HG03135 (cell line): ENCODE measurements at regions not wholly inside any gene's neighbourhood (a gene's known extent, or its start where the extent isn't known, plus 50 kb on each side); places are given as distances from the start of the nearest gene placed in this dataset.

Experiments used
- ATAC-seq: cut with Tn5 transposase; IDR thresholded peaks from one replicate; pipeline ENCODE4 v1.9.1; 2021; ENCODE audit warnings: mild to moderate bottlenecking, moderate library complexity; ENCODE audit not compliant: unreplicated experiment

DNA sequence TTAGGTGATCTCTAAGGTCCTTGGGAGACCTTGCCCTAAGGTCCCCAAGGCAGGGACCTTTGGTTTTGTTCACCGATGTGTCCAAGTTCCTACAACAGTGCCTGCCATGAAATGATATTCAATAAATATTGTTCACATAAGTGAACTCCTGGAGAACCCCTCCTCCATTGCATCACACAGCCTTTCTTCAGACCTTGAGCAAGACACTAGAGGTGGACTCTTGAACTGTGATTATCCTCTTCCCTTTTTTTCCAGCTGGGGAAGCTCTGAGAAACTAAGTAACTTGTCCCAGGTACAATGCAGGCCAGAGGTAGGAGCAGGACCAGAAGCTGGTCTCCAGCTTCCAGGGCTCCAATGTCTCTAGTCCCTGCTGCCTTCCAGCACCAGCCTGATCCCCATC is 76.6 kb upstream of the LMO1 start:
- ATAC-seq = no peak

GRCh38 chr11:8339592-8340022 is 75.9 kb upstream of the LMO1 start:
- no peak for ATAC-seq

- ATAC-seq = no peak
Observed at GRCh38 chr11:8338138-8338537, 74.5 kb upstream of the LMO1 start.

GRCh38 chr11:8337130-8337795 is 73.6 kb upstream of the LMO1 start:
- no peak for ATAC-seq

GRCh38 chr11:8336356-8337129 is 72.9 kb upstream of the LMO1 start:
- no peak for ATAC-seq

- no peak for ATAC-seq
Observed at GRCh38 chr11:8335683-8336082, 72.0 kb upstream of the LMO1 start.

GRCh38 chr11:8335186-8335585 is 71.5 kb upstream of the LMO1 start:
- ATAC-seq = no peak

GRCh38 chr11:8333811-8334401 is 70.2 kb upstream of the LMO1 start:
- ATAC-seq = no peak

DNA sequence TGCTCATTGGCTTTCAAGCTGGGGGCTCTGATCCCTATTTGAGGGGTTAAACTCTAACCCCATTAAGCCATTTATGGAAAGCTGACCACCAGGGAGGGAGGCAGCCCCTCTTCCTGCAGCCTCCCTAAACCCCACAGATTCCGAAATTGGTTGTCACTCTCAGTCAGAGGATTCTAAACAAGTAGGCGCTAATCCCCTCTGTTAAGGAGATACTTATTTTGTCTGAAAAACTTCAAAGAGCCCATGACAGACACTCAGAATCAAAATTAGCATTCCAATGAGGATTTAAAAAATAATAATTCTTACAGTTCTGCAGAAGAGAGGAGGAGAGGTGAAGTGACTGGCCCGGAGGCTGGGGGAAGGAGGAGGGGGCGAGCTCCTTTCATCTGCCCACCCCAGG is 69.7 kb upstream of the LMO1 start:
- no peak for ATAC-seq

DNA sequence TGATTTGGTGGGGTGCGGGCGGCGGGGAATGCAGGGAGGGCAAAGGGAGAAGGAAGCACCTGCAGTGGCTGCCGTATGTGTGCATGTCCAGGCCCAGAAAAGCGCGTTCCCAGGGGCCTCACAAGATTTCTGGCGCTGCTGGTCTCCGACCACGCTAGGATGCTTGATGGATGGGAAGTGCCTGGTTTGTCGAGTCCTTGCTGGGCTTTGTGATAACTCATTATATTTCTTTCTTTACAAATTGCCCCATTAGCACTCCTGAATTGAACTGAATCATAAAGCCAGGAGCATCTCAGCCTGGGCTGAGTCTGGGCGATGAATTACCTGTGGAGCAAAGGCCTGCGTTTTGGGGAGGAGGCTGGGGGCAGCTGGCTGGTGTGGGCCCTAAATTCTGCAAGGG is 69.2 kb upstream of the LMO1 start:
- ATAC-seq = no peak

DNA sequence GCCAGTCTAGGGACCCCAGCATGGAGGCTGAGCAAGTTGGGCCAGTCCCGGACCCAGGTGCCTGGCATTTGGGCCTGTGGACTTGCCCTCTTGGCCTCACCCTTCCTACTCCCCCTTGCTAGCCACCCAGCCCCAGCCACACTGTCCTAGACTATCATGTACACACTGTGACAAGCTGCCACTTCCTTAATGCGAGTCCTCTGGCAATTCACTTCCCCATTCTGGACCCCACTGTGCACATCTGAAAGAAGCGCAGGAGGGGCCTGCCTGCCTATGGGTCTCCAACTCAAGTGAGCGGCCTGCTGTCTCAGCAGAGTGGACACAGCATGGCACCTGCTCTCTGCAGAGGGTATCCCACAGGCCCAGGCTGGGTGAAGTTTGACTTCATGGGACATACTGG is 68.5 kb upstream of the LMO1 start:
- no peak for ATAC-seq

DNA sequence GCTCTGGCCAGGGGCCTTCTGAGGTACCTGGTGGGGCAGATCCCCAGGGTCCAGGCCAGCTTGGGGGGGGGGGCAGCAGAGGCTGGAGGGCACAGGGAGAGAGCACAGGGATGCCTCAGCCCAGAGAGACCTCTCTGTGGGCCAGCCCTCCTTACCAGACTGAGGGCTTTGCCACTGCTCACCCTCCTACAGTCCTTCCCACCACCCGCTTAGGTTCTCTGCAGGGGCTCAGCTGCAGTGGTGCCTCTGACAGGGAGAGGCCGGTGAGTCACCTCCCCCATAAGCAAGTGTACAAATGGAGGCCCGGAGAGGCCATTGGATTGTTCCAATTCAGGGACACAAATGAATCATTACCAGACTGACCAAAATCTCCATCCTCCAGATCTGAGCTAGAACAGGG is 68.1 kb upstream of the LMO1 start:
- no peak for ATAC-seq

DNA sequence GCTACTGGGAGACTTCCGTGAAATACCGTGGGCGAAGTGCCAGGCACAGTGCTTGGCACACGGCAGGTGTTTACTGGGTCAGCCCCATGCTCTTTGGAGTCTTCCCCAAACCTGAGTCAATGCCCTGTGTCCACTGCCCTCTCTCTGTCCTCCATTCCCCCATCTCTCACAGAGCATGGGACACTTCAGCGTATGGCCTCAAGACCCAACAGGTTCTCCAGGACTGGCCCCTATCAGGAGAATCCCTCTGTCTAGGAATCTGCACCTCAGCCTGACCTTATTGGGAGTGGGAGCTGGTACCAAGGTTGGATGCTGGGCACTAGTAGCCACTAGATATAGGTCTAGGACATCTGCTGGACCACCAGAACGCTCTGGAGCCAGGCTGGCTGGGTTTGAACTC is 67.2 kb upstream of the LMO1 start:
- ATAC-seq = no peak

- no peak for ATAC-seq
Observed at GRCh38 chr11:8330404-8330803, 66.7 kb upstream of the LMO1 start.

- ATAC-seq = no peak
Observed at GRCh38 chr11:8329847-8330361, 66.2 kb upstream of the LMO1 start.

- ATAC-seq = no peak
Observed at GRCh38 chr11:8329336-8329735, 65.7 kb upstream of the LMO1 start.

- peak; percentile 63 for ATAC-seq
Observed at GRCh38 chr11:8328848-8329330, 65.2 kb upstream of the LMO1 start.

GRCh38 chr11:8328231-8328794 is 64.6 kb upstream of the LMO1 start:
- ATAC-seq = no peak

GRCh38 chr11:8327761-8328192 is 64.1 kb upstream of the LMO1 start:
- ATAC-seq = peak; percentile 57

GRCh38 chr11:8326337-8326736 is 62.7 kb upstream of the LMO1 start:
- no peak for ATAC-seq

DNA sequence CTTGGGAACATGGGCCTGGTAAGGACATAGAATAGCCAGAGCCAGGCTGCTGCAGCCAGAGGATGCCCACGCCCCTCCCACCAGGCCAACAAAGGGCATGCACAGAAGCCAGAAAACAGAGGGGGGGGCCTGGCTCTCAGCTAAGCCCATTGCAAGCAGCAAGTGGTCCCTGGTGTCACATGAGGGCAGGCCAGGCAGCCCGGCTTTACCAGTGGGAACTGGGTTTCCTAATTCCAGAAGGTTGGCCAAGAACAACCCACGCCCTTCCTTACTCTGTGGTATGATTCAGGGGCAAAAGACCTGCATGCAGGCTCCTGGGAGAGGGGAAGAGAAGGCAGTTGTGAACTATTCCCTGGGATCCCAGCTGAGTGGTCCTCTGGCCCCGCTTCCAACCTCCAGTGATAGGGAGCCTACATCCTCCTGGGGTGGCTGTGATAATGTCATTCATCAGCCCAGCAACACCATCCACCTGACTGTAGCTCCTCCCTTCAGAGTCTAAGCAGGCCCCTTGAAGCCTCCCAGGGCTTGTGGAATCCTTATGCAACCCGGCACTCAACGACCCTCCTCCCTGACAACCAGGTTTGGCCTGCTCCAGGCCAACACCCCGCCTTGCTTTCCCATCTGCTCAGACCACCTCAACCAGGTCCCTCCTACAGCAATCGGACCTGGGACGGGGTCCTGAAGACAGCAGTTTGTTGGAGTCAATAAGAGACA is 62.1 kb upstream of the LMO1 start:
- no peak for ATAC-seq
